DMS114 treated with DMSO at 0.1 percent for 48 hours (cell line): ENCODE measurements at regions not wholly inside any gene's neighbourhood (a gene's known extent, or its start where the extent isn't known, plus 50 kb on each side); places are given as distances from the start of the nearest gene placed in this dataset.

Experiments used
- DNase-seq: peaks from one replicate; lab custom pipeline; 2025; ENCODE audit not compliant: unreplicated experiment; lab: John Stamatoyannopoulos, UW

DNA sequence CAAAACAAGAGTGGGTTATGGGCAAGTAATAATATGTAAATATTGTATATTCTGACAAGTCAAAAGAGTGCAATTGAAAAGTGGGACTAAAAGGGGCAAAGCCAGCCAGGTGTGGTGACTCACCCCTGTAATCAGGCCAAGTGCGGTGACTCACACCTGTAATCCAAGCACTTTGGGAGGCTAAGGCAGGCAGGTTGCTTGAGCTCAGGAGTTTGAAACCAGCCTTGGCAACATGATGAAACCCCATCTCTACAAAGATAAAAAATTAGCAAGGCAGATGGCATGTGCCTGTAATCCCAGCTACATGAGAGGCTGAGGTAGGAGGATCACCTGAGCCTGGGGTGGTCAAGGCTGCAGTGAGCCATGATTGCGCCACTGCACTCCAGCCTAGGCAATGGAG, 304.0 kb downstream of the HHIPL2 start:
- DNase-seq = no peak

DNA sequence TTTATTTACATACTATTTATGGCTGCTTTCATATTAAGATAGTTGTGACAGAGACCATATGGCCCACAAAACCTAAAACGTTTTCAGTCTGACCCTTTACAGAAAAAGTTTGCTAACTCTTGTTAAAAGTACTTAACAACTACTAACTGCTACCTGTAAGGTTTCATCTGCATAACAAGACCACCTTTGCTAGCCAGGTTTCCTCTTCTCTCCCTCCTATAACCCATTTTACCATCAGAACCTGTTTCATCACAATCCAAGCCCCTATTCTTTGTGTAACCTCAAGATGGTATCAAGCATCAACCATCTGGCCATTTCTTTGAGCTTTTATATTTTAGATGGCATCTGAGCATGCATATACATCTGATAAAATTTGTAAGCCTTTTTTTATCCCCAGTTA, 305.4 kb downstream of the HHIPL2 start:
- no peak for DNase-seq

DNA sequence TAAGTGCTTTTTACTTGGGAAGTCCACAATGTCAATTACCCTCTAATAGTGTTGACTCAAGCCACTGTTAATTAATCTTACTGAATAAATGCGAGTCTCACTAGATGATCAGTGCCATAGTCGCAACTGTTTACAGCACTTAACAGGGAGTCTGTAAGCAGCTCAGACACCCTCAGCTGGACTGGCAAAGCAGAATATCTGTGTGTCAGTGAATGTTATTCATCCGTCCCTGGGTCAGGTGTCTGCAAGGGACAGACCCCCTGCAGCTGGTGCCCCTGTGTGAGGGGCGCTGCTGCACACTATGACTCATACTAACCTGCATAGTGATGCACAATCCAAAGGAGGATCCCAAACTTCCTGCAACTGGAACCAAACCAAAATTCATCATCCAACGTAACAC, 306.5 kb downstream of the HHIPL2 start:
- no peak for DNase-seq

DNA sequence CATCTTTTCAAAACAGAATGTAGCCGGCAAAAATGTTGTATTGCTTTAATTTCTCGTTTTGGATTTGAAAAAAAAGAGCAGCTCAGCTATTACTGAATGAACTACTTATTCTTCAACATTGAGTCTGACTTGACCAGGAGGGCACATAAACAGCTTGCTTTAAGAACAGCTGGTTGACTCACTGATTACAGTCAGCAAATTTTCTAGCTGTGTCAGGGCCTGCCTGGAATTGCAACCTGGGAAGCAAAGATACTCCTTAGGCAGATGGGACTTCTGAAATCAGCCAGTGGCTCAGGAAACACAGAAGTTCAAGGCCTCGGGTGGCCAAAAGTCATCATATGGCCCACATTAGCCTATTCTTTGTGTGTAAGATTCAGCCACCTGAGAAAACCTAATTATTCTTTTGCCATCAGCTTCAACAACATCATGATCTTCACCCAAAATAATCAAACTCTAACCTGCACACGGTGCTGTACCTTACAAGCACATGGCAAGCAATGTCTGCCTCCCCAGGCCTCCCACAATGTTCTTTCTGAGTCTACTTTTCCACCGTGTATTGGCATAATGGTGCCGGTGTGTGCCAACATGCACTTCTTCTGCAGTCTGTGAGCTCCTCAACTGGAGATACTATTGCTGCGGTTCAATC, 307.2 kb downstream of the HHIPL2 start:
- DNase-seq = no peak

DNA sequence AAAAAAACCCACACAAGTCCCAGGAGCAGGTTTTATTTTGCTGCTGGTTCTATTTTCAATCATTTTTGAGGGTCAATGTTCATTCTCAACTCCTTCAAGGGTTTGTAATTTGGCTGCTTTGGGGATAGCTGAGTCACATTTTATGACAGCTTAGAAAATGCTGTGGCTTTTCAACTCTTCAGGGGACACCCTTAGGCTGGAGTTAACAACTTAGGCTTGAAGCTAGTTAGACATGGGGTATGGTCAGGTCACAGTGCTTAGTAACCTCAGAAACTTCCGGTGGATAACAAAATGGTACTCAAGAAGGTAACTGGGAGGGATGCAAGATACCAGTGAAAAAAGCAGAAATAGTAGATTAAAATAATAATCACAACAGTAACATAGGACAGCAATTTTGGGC, 308.8 kb downstream of the HHIPL2 start:
- DNase-seq = no peak

DNA sequence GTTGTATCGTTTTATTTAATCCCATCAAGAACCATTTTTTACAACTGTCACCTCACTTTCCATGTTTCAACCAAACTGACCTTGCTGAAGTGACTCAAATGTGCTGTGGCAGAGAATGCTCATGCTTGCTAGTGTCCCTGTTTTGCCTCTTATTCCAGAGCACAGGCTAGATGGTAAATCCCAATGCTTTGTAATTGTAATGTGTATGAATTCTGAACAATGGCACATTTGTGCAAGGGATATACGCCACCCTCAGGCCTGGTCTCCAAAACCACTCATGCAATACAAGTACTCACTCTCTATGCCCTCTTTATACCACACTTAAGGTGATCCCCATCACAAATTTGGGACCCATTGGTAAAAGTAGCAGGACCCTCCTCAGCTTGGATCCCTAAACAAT, 313.6 kb downstream of the HHIPL2 start:
- no peak for DNase-seq

DNA sequence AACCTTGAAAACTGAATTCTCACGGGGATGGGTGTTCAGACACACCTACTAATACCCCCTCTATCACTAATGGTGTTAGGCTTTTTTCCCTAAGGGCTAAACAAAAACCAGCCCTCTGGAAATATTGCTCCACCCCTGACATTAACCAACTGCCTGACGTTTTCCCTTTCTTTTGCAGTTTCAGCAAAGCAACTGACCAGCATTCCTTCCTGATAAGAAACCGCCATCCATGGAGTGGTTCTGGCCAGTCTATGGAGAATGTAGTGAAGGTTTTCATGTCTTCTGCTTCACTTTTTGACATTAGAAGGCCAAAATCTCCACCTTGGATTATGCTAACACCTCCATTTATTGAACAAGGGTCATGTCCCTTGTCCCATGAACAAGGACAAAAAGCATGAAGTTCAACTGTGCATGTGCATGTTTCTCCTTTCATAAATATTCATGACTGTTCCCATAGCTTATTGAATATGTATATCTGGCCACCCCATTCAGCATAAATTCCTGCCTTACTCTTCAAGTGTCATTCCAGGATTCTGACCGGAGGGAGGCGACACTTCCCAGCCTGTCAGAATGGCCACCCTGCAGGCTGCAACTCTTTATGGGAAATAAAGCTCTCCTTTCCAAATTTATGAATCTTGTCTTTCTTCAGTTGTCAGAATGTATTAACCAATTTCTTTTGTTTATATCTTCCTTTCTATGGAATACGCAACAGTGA, 314.3 kb downstream of the HHIPL2 start:
- no peak for DNase-seq

DNA sequence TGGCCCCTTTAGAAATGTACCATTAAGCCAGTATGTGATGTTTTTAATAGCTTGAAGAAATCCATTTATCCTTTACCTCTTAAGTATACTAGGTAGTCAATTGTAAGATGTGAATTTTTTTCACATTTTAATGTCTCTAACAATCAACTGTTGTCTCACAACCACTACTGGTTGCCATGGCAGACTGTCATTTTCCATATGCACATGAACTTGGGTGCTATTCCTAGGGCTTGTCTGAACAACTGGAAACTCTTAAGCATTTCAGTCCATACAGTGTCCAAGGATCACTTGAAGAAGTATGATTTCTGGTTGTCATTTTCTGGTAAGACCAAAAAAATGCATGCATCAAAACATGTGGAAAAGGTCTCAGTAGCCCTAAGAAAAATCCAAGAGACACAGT, 315.1 kb downstream of the HHIPL2 start:
- no peak for DNase-seq

- no peak for DNase-seq
These were observed 318.1 kb downstream of the HHIPL2 start for GRCh38 chr1:222229672-222230312.

- DNase-seq = no peak
These were observed 322.6 kb downstream of the HHIPL2 start for GRCh38 chr1:222225316-222225691.

DNA sequence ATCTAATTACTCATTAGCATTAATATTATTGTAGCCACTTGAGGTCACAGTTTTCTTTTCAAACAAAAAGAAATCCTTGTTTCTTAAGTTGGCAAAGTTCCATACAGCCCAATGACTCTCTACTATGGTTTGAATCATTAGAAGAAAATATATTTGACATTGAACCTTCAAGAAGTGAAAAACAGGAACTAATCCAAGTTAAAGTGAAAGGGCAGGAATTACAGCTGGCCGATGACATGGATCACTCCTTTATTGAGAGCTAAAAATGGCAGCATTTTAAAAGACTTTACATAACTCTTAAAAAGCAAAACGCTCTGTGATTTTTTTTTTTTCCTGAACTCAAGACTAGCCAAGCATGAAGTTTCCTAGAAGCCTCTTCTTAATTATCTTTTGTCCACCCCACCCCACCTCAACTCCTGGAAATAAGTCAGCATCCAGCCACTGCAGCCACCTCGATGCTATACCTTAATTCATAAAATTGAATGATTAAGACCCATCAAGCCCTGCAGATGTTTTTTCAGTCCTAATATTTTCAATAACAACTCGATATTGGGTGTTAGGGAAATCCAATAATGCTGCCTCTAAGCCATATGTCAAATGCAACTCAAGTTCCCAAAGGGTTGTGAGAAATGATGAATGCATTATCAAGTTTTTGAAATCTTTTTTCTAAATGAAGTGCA, 323.1 kb downstream of the HHIPL2 start:
- DNase-seq = no peak

DNA sequence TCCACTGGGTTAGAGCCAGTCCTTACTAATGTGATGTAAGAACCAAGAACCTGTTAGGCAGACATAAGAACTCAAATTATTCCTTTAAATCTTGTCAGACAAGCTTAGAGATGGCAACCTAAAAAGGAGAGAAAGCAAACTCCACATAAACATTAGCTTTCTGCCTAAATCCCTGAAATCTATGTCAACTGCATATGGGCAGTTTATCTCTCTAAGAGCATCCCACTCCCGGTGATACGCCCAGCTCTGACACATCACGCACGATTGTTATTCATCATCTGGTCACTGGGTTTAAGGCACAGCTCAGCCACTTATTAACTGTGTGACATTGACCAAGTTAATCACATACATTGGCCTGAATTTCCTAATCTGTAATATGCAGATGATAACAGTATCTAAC, 323.7 kb downstream of the HHIPL2 start:
- no peak for DNase-seq

DNA sequence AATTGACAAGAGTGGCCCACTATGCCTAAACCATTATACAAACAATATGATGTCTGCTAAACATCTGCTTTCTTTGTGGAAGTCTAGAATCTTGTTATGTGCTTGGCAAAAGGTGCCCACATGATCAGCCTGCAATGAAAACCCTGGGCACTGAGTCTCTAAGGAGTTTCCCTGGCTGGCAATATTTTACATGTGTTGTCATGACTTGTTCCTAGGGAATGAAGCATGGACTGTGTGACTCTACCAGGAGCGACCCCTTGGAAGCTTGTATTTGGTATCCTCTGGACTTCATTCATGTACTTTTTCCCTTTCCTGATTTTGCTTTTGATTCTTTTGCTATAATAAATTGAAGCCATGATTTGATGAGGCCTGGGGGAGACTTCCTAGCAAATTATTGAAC, 324.9 kb downstream of the HHIPL2 start:
- no peak for DNase-seq

DNA sequence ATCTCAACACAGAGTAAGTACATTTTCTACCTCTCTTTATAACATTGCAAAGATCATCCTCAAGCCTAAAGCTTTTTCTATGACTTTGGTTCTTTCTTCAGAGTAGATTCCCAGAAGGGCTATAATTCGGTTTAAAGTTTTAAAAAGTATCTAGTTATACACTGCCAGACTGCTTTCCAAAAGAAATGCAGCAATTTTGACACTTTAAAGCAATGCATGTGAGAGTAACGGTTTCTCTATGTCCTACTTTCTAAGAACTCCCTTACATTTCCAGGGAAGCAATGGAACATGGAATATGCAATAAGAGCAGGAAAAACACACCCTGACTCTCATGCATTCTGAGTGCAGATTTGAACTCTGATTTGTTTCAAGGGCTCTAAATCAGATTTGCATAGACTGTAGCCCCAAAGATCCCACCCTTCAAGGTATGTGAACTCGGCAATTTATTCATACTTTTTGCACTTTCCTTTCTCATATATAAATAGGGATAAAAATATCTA, 331.6 kb downstream of the HHIPL2 start:
- DNase-seq = no peak

GRCh38 chr1:222210776-222211175, 337.1 kb downstream of the HHIPL2 start:
- no peak for DNase-seq

GRCh38 chr1:222204475-222204874, 343.4 kb downstream of the HHIPL2 start:
- no peak for DNase-seq

- no peak for DNase-seq
These were observed 345.1 kb downstream of the HHIPL2 start for GRCh38 chr1:222202831-222203230.

DNA sequence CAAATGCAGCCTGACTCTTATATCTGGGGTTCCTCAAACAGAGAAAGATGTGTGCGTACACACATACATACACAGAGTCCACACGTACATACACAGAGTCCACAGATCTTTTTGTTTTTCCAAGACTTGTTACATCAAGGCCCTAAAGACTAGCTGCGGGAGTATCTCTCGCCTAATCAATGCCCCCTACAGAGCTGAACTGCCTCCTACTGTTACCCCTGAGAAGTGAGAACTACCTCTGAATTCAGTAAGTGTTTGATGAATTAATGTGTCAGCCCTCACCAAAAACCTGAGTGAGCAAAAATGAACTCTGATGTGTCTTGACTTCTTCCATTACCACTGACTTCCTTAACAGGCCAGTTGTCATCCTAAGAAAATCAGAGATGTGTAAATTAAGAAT, 351.2 kb downstream of the HHIPL2 start:
- no peak for DNase-seq

DNA sequence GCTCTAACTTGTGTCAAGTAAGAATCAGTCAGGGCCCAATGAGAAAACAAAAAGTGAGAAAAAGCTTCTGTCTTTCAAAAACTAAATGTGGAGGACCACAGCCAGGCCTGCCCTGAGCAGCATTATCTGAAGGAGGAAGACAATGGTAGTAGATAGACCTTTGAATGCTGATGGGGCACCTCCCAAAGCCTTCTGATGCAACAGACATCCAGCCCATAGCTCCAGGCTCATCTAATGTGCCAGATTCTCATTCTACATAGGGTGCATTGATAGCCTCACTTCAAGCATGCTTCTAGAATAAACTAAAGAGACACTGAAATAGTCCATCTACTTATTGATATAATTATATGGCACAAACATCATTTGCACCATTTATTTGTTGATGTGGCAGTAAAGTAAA, 351.6 kb downstream of the HHIPL2 start:
- DNase-seq = no peak

DNA sequence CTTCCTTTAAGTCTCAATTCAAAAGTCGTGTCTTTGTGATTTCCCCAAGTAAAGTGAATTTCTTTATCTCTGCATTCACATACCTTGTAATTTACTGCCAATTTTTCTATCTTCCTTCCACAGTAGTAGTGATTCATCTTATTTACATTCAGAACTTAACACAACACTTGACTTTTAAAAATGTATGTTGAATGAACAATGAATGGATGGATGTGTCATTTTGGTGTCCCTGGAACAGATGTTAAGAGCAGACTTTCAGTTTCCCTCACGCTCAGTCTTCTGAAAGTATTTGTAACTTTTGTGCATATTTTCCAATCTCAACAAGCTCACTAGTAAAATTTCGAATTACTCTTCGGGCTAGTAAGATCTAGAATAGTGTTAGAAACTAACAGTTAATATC, 352.0 kb downstream of the HHIPL2 start:
- DNase-seq = no peak

- no peak for DNase-seq
These were observed 358.7 kb downstream of the HHIPL2 start for GRCh38 chr1:222189218-222189617.
